Astrocyte (in vitro differentiated cells and primary cell): ENCODE measurements at regions not wholly inside any gene's neighbourhood (a gene's known extent, or its start where the extent isn't known, plus 50 kb on each side); places are given as distances from the start of the nearest gene placed in this dataset.

Source experiments
- CTCF ChIP-seq: IDR thresholded peaks from 2 replicates; pipeline ENCODE4 v1.5.1; 2011; ENCODE audit warnings: low read depth, mild to moderate bottlenecking, inconsistent platforms, low read length, moderate library complexity; ENCODE audit not compliant: insufficient read depth
- EZH2 ChIP-seq: IDR thresholded peaks from 2 replicates; pipeline ENCODE4 v1.6.1; 2012; ENCODE audit warnings: mild to moderate bottlenecking, low read length, inconsistent platforms; ENCODE audit not compliant: insufficient read depth

GRCh38 chr20:39298571-39299506 lies 336.7 kb downstream of the DHX35 start:
- TF ChIP-seq CTCF (no peak), EZH2 (no peak)
